GM23338 (cell line): ENCODE measurements at regions not wholly inside any gene's neighbourhood (a gene's known extent, or its start where the extent isn't known, plus 50 kb on each side); places are given as distances from the start of the nearest gene placed in this dataset.

ENCODE experiments used
- ATAC-seq: fragments of 200-7000 bp; cut with Tn5 transposase; 3 replicates; pipeline ENCODE4 v1.9.1; 2020
- DNase-seq: peaks from one replicate; pipeline ENCODE4 v3.0.0-alpha.2; 2015; ENCODE audit warnings: low spot score
- H2AFZ ChIP-seq: fragments of 200-600 bp; sonication (generic); 2 replicates; pipeline ENCODE4 v1.8.0; 2016; ENCODE audit warnings: antibody characterized with exemption, mild to moderate bottlenecking, moderate library complexity
- H3F3A ChIP-seq: fragments of 200-600 bp; sonication (generic); replicated peaks from 2 replicates; pipeline ENCODE4 v1.8.0; 2017; ENCODE audit warnings: antibody characterized with exemption, mixed run types, low read depth
- H3K27ac ChIP-seq: fragments of 200-600 bp; sonication (generic); 2 replicates; pipeline ENCODE4 v1.6.1; 2016; ENCODE audit warnings: low read depth
- H3K27me3 ChIP-seq: fragments of 200-600 bp; sonication (generic); 2 replicates; pipeline ENCODE4 v1.8.0; 2016; ENCODE audit warnings: mild to moderate bottlenecking, mixed run types, moderate library complexity; ENCODE audit not compliant: insufficient read depth
- H3K36me3 ChIP-seq: fragments of 200-600 bp; sonication (generic); 2 replicates; pipeline ENCODE4 v1.8.0; 2016; ENCODE audit warnings: mild to moderate bottlenecking; ENCODE audit not compliant: insufficient read depth
- H3K4me1 ChIP-seq: fragments of 200-600 bp; sonication (generic); 2 replicates; pipeline ENCODE4 v1.8.0; 2016; ENCODE audit warnings: mild to moderate bottlenecking, moderate library complexity; ENCODE audit not compliant: insufficient read depth
- H3K4me2 ChIP-seq: fragments of 200-600 bp; sonication (generic); 2 replicates; pipeline ENCODE4 v1.7.1; 2017; ENCODE audit warnings: mixed run types
- H3K4me3 ChIP-seq: fragments of 200-600 bp; sonication (generic); 2 replicates; pipeline ENCODE4 v1.6.1; 2016; ENCODE audit warnings: mixed run types
- H3K79me2 ChIP-seq: fragments of 200-600 bp; sonication (generic); replicated peaks from 2 replicates; pipeline ENCODE4 v1.8.0; 2017; ENCODE audit warnings: mild to moderate bottlenecking; ENCODE audit not compliant: insufficient read depth
- H3K9me2 ChIP-seq: fragments of 200-600 bp; sonication (generic); 2 replicates; pipeline ENCODE4 v1.8.0; 2017; ENCODE audit not compliant: insufficient read depth
- H4K20me1 ChIP-seq: fragments of 200-600 bp; sonication (generic); replicated peaks from 2 replicates; pipeline ENCODE4 v1.8.0; 2017; ENCODE audit warnings: mild to moderate bottlenecking; ENCODE audit not compliant: insufficient read depth
- H3K27ac Mint-ChIP-seq: 2 replicates; pipeline ENCODE4 v1.8.0; 2020; ENCODE audit warnings: inconsistent platforms, mild to moderate bottlenecking, moderate library complexity, mixed read lengths
- H3K27me3 Mint-ChIP-seq: 3 replicates; pipeline ENCODE4 v1.8.0; 2022; ENCODE audit warnings: low read depth, mild to moderate bottlenecking, moderate library complexity, mixed read lengths, inconsistent platforms; ENCODE audit not compliant: insufficient read depth, poor library complexity
- H3K36me3 Mint-ChIP-seq: 3 replicates; pipeline ENCODE4 v1.8.0; 2021; ENCODE audit warnings: low read depth, mild to moderate bottlenecking, inconsistent platforms, moderate library complexity, mixed read lengths
- H3K4me1 Mint-ChIP-seq: 3 replicates; pipeline ENCODE4 v1.8.0; 2020; ENCODE audit warnings: mild to moderate bottlenecking, inconsistent platforms, mixed read lengths
- H3K4me3 Mint-ChIP-seq: 3 replicates; pipeline ENCODE4 v1.8.0; 2021; ENCODE audit warnings: moderate library complexity, mild to moderate bottlenecking, inconsistent platforms, mixed read lengths
- H3K9me3 Mint-ChIP-seq: 3 replicates; pipeline ENCODE4 v1.8.0; 2020; ENCODE audit warnings: moderate library complexity, mild to moderate bottlenecking, inconsistent platforms, mixed read lengths
- CREB1 ChIP-seq: fragments of 250-450 bp; sonication (Bioruptor Pico); IDR thresholded peaks from 2 replicates; pipeline ENCODE4 v1.5.0; 2020; ENCODE audit warnings: low read depth, mild to moderate bottlenecking, moderate library complexity
- EZH2 ChIP-seq: fragments of 200-600 bp; sonication (generic); IDR thresholded peaks from one replicate; pipeline ENCODE4 v1.8.0; 2017; ENCODE audit warnings: antibody characterized with exemption, mild to moderate bottlenecking, low read depth; ENCODE audit not compliant: unreplicated experiment
- EZH2phosphoT487 ChIP-seq: fragments of 200-600 bp; sonication (generic); IDR thresholded peaks from one replicate; pipeline ENCODE4 v1.8.1; 2018; ENCODE audit warnings: antibody characterized with exemption; ENCODE audit not compliant: unreplicated experiment
- JUNB ChIP-seq: IDR thresholded peaks from one replicate; pipeline ENCODE4 v1.6.1; 2016; ENCODE audit warnings: antibody characterized with exemption; ENCODE audit not compliant: unreplicated experiment
- NANOG ChIP-seq: IDR thresholded peaks from 2 replicates; pipeline ENCODE4 v1.6.1; 2016; ENCODE audit warnings: antibody characterized with exemption, borderline replicate concordance
- POLR2AphosphoS5 ChIP-seq: IDR thresholded peaks from 2 replicates; pipeline ENCODE4 v1.6.1; 2016; ENCODE audit warnings: antibody characterized with exemption, low read depth
- TF ChIP-seq, protein P1 (sequence below): IDR thresholded peaks from 2 replicates; pipeline ENCODE4 v1.6.1; 2016; ENCODE audit warnings: antibody characterized with exemption
- TF ChIP-seq, protein P2 (sequence below): fragments of 250-450 bp; sonication (Bioruptor Pico); IDR thresholded peaks from 2 replicates; pipeline ENCODE4 v1.5.0; 2020; ENCODE audit warnings: mild to moderate bottlenecking, moderate library complexity

DNA sequence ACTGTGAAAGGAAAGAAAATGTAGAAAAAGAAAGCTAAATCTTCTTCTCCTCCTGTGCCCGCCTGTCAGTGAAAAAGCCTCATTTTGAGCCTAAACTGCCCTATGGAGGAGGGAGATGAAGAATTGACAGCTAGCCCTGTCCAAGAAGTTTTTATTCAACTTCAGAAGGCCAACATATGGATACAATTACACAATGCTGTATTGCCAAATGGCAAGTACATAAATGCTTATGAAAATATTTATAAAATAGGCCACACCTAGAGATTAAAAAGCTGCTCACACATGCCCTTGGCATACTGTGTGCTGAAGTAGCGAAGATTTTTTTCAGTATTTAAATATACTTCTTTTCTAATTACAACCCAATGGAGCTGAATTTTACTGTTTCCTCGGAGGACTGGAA is 65.1 kb upstream of the NEBL start (continued):
- TF ChIP-seq, protein P1, sequence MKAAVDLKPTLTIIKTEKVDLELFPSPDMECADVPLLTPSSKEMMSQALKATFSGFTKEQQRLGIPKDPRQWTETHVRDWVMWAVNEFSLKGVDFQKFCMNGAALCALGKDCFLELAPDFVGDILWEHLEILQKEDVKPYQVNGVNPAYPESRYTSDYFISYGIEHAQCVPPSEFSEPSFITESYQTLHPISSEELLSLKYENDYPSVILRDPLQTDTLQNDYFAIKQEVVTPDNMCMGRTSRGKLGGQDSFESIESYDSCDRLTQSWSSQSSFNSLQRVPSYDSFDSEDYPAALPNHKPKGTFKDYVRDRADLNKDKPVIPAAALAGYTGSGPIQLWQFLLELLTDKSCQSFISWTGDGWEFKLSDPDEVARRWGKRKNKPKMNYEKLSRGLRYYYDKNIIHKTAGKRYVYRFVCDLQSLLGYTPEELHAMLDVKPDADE = no peak
- no peak for TF ChIP-seq EZH2phosphoT487

DNA sequence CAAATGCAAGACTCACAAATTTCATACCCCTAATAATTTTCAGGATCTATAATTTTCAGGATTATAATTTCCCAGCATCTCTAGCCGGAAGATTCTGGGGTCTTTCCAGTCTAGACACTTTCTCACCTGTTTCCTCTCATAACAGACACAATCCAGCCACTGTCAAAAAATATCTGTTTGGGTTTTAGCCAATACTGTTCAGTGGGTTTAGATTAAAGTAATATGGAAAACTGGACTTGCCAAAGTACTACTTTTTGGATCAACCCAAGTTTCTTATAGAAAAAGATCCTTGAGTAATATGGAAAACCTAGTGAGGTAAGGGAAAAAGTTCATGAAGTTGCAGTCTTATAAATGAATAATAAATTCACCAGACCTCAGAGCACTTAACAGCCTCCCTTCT is 62.1 kb upstream of the NEBL start:
- no peak for TF ChIP-seq NANOG
- TF ChIP-seq JUNB = no peak
- TF ChIP-seq, protein P1 = no peak
- no peak for TF ChIP-seq POLR2AphosphoS5
- no peak for TF ChIP-seq CREB1
- TF ChIP-seq EZH2 = no peak
- ATAC-seq (no peak), DNase-seq (no peak)
- no peaks in the 10 kb centered on the region for H3K79me2 ChIP-seq
- H3K4me3 Mint-ChIP-seq = no peak overlapping the region
- H3K27ac ChIP-seq = no peak overlapping the region
- no peak overlapping the region for H3K4me3 ChIP-seq
- H3F3A ChIP-seq = no peaks in the 10 kb centered on the region
- H3K9me3 Mint-ChIP-seq = peaks cover 11% of the 10 kb centered on the region
- peaks cover 4% of the 10 kb centered on the region; the same call in 1 of the 3 replicates for H3K4me1 Mint-ChIP-seq
- no peaks in the 10 kb centered on the region for H3K9me2 ChIP-seq
- peaks cover 10% of the 10 kb centered on the region; the same call in 2 of the 3 replicates for H3K36me3 Mint-ChIP-seq
- no peaks in the 10 kb centered on the region for H4K20me1 ChIP-seq
- no peak overlapping the region for H3K27ac Mint-ChIP-seq
- no peak overlapping the region for H3K4me2 ChIP-seq
- 0 out of 2 replicates have a peak, but pooled peaks cover under 1% of the 10 kb centered on the region for H3K36me3 ChIP-seq
- H3K4me1 ChIP-seq = no peaks in the 10 kb centered on the region
- no peaks in the 10 kb centered on the region for H3K27me3 ChIP-seq
- H2AFZ ChIP-seq = no peak overlapping the region
- no peaks in the 10 kb centered on the region for H3K27me3 Mint-ChIP-seq

DNA sequence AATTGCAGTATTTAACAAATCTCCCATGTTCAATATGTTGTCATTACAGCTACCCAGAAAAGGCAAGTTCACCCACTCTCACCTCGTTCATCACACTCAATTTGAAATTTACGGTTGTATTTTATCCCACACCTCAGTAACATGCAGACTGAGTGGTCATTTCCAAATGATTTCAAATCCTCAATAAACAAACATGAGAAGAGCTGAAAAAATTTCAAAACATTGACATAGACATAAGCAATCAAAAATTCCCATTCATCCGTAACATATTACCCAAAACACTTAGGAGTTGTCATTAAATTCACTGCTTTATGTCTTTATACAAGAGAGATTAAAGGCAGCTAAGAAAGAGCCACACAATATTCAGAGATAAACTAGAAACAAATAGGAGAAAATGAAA is 61.7 kb upstream of the NEBL start:
- H3K4me1 ChIP-seq = no peaks in the 10 kb centered on the region
- H3K27me3 ChIP-seq = no peaks in the 10 kb centered on the region
- Mint-ChIP-seq H3K4me1 (peaks cover 4% of the 10 kb centered on the region; the same call in 1 of the 3 replicates), H3K4me3 (no peak overlapping the region), H3K27ac (no peak overlapping the region), H3K9me3 (peaks cover 16% of the 10 kb centered on the region), H3K36me3 (peaks cover 15% of the 10 kb centered on the region; the same call in 2 of the 3 replicates), H3K27me3 (no peaks in the 10 kb centered on the region)
- H3K4me2 ChIP-seq = no peak overlapping the region
- no peak overlapping the region for H3K27ac ChIP-seq
- H3K36me3 ChIP-seq = 0 out of 2 replicates have a peak, but pooled peaks cover 5% of the 10 kb centered on the region
- no peaks in the 10 kb centered on the region for H4K20me1 ChIP-seq
- H3K9me2 ChIP-seq = no peaks in the 10 kb centered on the region
- no peak for ATAC-seq
- DNase-seq = no peak
- H3F3A ChIP-seq = no peaks in the 10 kb centered on the region
- H3K4me3 ChIP-seq = no peak overlapping the region
- H2AFZ ChIP-seq = no peak overlapping the region
- no peaks in the 10 kb centered on the region for H3K79me2 ChIP-seq
- TF ChIP-seq CREB1 = no peak
- TF ChIP-seq, protein P2, sequence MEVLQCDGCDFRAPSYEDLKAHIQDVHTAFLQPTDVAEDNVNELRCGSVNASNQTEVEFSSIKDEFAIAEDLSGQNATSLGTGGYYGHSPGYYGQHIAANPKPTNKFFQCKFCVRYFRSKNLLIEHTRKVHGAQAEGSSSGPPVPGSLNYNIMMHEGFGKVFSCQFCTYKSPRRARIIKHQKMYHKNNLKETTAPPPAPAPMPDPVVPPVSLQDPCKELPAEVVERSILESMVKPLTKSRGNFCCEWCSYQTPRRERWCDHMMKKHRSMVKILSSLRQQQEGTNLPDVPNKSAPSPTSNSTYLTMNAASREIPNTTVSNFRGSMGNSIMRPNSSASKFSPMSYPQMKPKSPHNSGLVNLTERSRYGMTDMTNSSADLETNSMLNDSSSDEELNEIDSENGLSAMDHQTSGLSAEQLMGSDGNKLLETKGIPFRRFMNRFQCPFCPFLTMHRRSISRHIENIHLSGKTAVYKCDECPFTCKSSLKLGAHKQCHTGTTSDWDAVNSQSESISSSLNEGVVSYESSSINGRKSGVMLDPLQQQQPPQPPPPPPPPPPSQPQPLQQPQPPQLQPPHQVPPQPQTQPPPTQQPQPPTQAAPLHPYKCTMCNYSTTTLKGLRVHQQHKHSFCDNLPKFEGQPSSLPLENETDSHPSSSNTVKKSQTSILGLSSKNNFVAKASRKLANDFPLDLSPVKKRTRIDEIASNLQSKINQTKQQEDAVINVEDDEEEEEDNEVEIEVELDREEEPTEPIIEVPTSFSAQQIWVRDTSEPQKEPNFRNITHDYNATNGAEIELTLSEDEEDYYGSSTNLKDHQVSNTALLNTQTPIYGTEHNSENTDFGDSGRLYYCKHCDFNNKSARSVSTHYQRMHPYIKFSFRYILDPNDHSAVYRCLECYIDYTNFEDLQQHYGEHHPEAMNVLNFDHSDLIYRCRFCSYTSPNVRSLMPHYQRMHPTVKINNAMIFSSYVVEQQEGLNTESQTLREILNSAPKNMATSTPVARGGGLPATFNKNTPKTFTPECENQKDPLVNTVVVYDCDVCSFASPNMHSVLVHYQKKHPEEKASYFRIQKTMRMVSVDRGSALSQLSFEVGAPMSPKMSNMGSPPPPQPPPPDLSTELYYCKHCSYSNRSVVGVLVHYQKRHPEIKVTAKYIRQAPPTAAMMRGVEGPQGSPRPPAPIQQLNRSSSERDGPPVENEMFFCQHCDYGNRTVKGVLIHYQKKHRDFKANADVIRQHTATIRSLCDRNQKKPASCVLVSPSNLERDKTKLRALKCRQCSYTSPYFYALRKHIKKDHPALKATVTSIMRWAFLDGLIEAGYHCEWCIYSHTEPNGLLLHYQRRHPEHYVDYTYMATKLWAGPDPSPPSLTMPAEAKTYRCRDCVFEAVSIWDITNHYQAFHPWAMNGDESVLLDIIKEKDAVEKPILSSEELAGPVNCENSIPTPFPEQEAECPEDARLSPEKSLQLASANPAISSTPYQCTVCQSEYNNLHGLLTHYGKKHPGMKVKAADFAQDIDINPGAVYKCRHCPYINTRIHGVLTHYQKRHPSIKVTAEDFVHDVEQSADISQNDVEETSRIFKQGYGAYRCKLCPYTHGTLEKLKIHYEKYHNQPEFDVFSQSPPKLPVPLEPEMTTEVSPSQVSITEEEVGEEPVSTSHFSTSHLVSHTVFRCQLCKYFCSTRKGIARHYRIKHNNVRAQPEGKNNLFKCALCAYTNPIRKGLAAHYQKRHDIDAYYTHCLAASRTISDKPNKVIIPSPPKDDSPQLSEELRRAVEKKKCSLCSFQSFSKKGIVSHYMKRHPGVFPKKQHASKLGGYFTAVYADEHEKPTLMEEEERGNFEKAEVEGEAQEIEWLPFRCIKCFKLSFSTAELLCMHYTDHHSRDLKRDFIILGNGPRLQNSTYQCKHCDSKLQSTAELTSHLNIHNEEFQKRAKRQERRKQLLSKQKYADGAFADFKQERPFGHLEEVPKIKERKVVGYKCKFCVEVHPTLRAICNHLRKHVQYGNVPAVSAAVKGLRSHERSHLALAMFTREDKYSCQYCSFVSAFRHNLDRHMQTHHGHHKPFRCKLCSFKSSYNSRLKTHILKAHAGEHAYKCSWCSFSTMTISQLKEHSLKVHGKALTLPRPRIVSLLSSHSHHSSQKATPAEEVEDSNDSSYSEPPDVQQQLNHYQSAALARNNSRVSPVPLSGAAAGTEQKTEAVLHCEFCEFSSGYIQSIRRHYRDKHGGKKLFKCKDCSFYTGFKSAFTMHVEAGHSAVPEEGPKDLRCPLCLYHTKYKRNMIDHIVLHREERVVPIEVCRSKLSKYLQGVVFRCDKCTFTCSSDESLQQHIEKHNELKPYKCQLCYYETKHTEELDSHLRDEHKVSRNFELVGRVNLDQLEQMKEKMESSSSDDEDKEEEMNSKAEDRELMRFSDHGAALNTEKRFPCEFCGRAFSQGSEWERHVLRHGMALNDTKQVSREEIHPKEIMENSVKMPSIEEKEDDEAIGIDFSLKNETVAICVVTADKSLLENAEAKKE (CRISPR knock-in tag) = no peak
- no peak for TF ChIP-seq NANOG
